Endothelial cell of umbilical vein (primary cell): ENCODE measurements at regions not wholly inside any gene's neighbourhood (a gene's known extent, or its start where the extent isn't known, plus 50 kb on each side); places are given as distances from the start of the nearest gene placed in this dataset.

Experiments used
- BruUV-seq: library from RNA; stranded (reverse); fragments of 400-500 nt; replicated peaks from 2 replicates; lab custom pipeline; 2021; lab: Mats Ljungman, UMichigan
- CTCF ChIA-PET: fragments of 300-600, 350-600 bp; sonication (Branson Sonifier 250); formaldehyde crosslinking; loops from one replicate; lab custom pipeline; 2021; ENCODE audit warnings: antibody characterized with exemption, inconsistent platforms; lab: Charles Lee
- POLR2A ChIA-PET: fragments of 300-600, 350-600 bp; sonication (Branson Sonifier 250); formaldehyde crosslinking; loops from one replicate; lab custom pipeline; 2021; ENCODE audit warnings: antibody characterized with exemption, inconsistent platforms; lab: Charles Lee
- DNase-seq: peaks from one replicate; pipeline ENCODE4 v3.0.0-alpha.2; 2011; ENCODE audit warnings: low read depth, low spot score
- FAIRE-seq: peaks from 2 replicates; lab custom pipeline; 2011; peaks lifted over from hg19 to GRCh38; lab: Jason Lieb, UNC
- H2AFZ ChIP-seq: 2 replicates; pipeline ENCODE4 v1.6.0; 2012; ENCODE audit warnings: low read depth, low read length, control low read depth, inconsistent platforms
- H3K27ac ChIP-seq: 2 replicates; pipeline ENCODE4 v1.5.1; 2011; ENCODE audit warnings: low read depth, mild to moderate bottlenecking, control low read depth, low read length, moderate library complexity; ENCODE audit not compliant: insufficient read depth
- H3K27me3 ChIP-seq, 2 experiments: 2 replicates each; pipeline versions ENCODE4 v1.6.0 to v1.6.1; 2011; ENCODE audit warnings: low read length in 2 of 2, mixed read lengths in 1 of 2; ENCODE audit not compliant: control insufficient read depth in 2 of 2, insufficient read depth in 2 of 2
- H3K36me3 ChIP-seq, 2 experiments: 2 replicates in 1 of 2; 3 replicates in 1 of 2; pipeline ENCODE4 v1.5.1; 2011; ENCODE audit warnings: low read length in 2 of 2, mild to moderate bottlenecking in 1 of 2, moderate library complexity in 1 of 2; ENCODE audit not compliant: control insufficient read depth in 2 of 2, insufficient read depth in 2 of 2; ENCODE audit errors: extremely low read depth in 1 of 2
- H3K4me1 ChIP-seq: 3 replicates; pipeline ENCODE4 v1.5.1; 2011; ENCODE audit warnings: mild to moderate bottlenecking, low read length; ENCODE audit not compliant: control insufficient read depth, insufficient read depth; ENCODE audit errors: extremely low read depth
- H3K4me2 ChIP-seq: 2 replicates; pipeline ENCODE4 v1.6.1; 2011; ENCODE audit warnings: low read length, control low read depth, mixed read lengths; ENCODE audit not compliant: insufficient read depth
- H3K4me3 ChIP-seq, 3 experiments: fragments of 200-600 bp in 1 of 3; sonication (generic), shearing (Covaris generic) in 1 of 3; replicated peaks in 1 of 3; 2 replicates each; pipeline ENCODE4 v1.5.1; 2011 to 2016; ENCODE audit warnings: control low read depth in 3 of 3, low read length in 3 of 3, mild to moderate bottlenecking in 2 of 3, inconsistent platforms in 1 of 3, low read depth in 1 of 3, moderate library complexity in 1 of 3; ENCODE audit not compliant: insufficient read depth in 1 of 3
- H3K79me2 ChIP-seq: 2 replicates; pipeline ENCODE4 v1.6.0; 2012; ENCODE audit warnings: low read length, inconsistent platforms; ENCODE audit not compliant: control insufficient read depth, insufficient read depth
- H3K9ac ChIP-seq: replicated peaks from 2 replicates; pipeline ENCODE3; 2011; ENCODE audit warnings: low read length, control low read depth; ENCODE audit not compliant: insufficient read depth; ENCODE audit errors: extremely low read depth
- H3K9me1 ChIP-seq: replicated peaks from 3 replicates; pipeline ENCODE4 v1.6.0; 2011; ENCODE audit warnings: mild to moderate bottlenecking, low read length; ENCODE audit not compliant: control insufficient read depth, insufficient read depth; ENCODE audit errors: extremely low read depth
- H3K9me3 ChIP-seq: replicated peaks from 2 replicates; pipeline ENCODE4 v1.5.1; 2012; ENCODE audit warnings: low read length, inconsistent platforms; ENCODE audit not compliant: control insufficient read depth, insufficient read depth
- H4K20me1 ChIP-seq: replicated peaks from 2 replicates; pipeline ENCODE3; 2011; ENCODE audit warnings: mild to moderate bottlenecking, low read length; ENCODE audit not compliant: control insufficient read depth, insufficient read depth; ENCODE audit errors: extremely low read depth
- EZH2 ChIP-seq: IDR thresholded peaks from 2 replicates; pipeline ENCODE4 v1.6.1; 2012; ENCODE audit warnings: borderline replicate concordance, low read depth, mild to moderate bottlenecking, moderate library complexity, low read length, inconsistent platforms; ENCODE audit not compliant: severe bottlenecking
- FOS ChIP-seq: IDR thresholded peaks from 2 replicates; pipeline ENCODE4 v1.6.1; 2011; ENCODE audit warnings: mild to moderate bottlenecking, low read length, moderate library complexity, borderline replicate concordance; ENCODE audit not compliant: insufficient read depth
- GATA2 ChIP-seq: IDR thresholded peaks from 2 replicates; pipeline ENCODE4 v1.7.0; 2011; ENCODE audit warnings: low read depth, mild to moderate bottlenecking, moderate library complexity, mixed read lengths, low read length; ENCODE audit not compliant: insufficient read length, insufficient read depth
- JUN ChIP-seq: IDR thresholded peaks from 2 replicates; pipeline ENCODE4 v1.6.1; 2011; ENCODE audit warnings: borderline replicate concordance, low read depth; ENCODE audit not compliant: insufficient read length, insufficient read depth
- MYC ChIP-seq: IDR thresholded peaks from one replicate; pipeline ENCODE4 v1.6.1; 2011; ENCODE audit warnings: mild to moderate bottlenecking, low read depth, low read length
- POLR2A ChIP-seq: IDR thresholded peaks from 2 replicates; pipeline ENCODE4 v1.6.1; 2012; ENCODE audit warnings: low read depth, mild to moderate bottlenecking, control low read depth, low read length
- POLR2AphosphoS5 ChIP-seq: IDR thresholded peaks from 2 replicates; pipeline ENCODE4 v1.6.1; 2012; ENCODE audit warnings: low read depth, mild to moderate bottlenecking, control low read depth, low read length, moderate library complexity; ENCODE audit not compliant: insufficient read depth
- dilution Hi-C: fragments of 300-500 bp; cut with MboI; formaldehyde crosslinking; loops from one replicate; pipeline ENCODE4 v1.15.0; 2019; ENCODE audit warnings: low sequenced_read_pairs; ENCODE audit not compliant: extremely low pct_ligation_motif_present
- intact Hi-C: fragments of 100-400 bp; cut with micrococcal nuclease; formaldehyde crosslinking; loops from one replicate; pipeline ENCODE4 v1.10.0; 2022
- TF ChIP-seq, protein P1 (sequence below), 2 donors: IDR thresholded peaks; 1 replicate in 1 of 2; 2 replicates in 1 of 2; pipeline ENCODE4 v1.5.1; 2011; ENCODE audit warnings: low read length in 2 of 2, mild to moderate bottlenecking in 2 of 2, moderate library complexity in 2 of 2, control low read depth in 1 of 2, inconsistent platforms in 1 of 2, low read depth in 1 of 2; ENCODE audit not compliant: insufficient read depth in 1 of 2; ENCODE audit errors: extremely low read depth in 1 of 2
- TF ChIP-seq, protein P2 (sequence below): IDR thresholded peaks from 2 replicates; pipeline ENCODE4 v1.6.1; 2011; ENCODE audit not compliant: insufficient read depth, insufficient read length

DNA sequence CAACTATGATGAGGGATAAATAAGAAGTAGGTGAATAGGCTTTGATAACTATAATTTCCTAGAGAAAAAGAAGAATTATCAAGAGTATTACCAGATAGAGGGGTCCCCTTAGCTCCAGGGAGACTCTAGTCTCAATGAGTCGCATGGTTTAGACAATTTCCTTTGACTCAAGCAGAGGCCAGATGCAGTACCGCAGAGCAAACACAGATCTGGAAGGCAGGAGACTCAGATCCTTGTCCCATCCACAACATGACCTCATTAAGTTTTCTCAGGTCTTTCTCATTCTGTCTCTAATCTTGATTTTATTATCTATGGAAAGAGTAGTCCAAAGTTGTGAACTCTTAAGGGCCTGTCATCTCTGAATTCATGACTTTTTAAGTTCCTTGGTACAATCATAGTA is 987.9 kb downstream of the NTRK3 start:
- DNase-seq (no peak), FAIRE-seq (no peak)
- no peak overlapping the region for H3K9ac ChIP-seq
- no peaks in the 10 kb centered on the region for H3K9me1 ChIP-seq
- H3K4me1 ChIP-seq: no peaks in the 10 kb centered on the region
- dilution Hi-C loops: no loop called here
- BruUV-seq: no TSS peak
- no peaks in the 10 kb centered on the region for H3K27me3 ChIP-seq
- ChIA-PET CTCF (no interaction called here), POLR2A (no interaction called here)
- H3K9me3 ChIP-seq: peaks cover 6% of the 10 kb centered on the region
- H3K36me3 ChIP-seq: no peaks in the 10 kb centered on the region
- no peak for TF ChIP-seq FOS
- no peak for TF ChIP-seq POLR2AphosphoS5
- TF ChIP-seq, protein P1, sequence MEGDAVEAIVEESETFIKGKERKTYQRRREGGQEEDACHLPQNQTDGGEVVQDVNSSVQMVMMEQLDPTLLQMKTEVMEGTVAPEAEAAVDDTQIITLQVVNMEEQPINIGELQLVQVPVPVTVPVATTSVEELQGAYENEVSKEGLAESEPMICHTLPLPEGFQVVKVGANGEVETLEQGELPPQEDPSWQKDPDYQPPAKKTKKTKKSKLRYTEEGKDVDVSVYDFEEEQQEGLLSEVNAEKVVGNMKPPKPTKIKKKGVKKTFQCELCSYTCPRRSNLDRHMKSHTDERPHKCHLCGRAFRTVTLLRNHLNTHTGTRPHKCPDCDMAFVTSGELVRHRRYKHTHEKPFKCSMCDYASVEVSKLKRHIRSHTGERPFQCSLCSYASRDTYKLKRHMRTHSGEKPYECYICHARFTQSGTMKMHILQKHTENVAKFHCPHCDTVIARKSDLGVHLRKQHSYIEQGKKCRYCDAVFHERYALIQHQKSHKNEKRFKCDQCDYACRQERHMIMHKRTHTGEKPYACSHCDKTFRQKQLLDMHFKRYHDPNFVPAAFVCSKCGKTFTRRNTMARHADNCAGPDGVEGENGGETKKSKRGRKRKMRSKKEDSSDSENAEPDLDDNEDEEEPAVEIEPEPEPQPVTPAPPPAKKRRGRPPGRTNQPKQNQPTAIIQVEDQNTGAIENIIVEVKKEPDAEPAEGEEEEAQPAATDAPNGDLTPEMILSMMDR (IDR thresholded peaks at IDR 0.05; ENCODE audit: extremely low read depth in 1 of 2, insufficient read depth in 1 of 2, low read depth in 1 of 2, low read length in 2 of 2): no peak
- TF ChIP-seq POLR2A: no peak
- TF ChIP-seq MYC: no peak
- TF ChIP-seq, protein P2, sequence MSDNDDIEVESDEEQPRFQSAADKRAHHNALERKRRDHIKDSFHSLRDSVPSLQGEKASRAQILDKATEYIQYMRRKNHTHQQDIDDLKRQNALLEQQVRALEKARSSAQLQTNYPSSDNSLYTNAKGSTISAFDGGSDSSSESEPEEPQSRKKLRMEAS: no peak
- TF ChIP-seq GATA2: no peak
- no peak for TF ChIP-seq JUN
- no peak for TF ChIP-seq EZH2
- no peak overlapping the region for H2AFZ ChIP-seq
- H4K20me1 ChIP-seq: no peaks in the 10 kb centered on the region
- no peaks in the 10 kb centered on the region for H3K79me2 ChIP-seq
- H3K4me3 ChIP-seq: no peak overlapping the region
- intact Hi-C loops: no loop called here
- no peak overlapping the region for H3K27ac ChIP-seq
- H3K4me2 ChIP-seq: no peak overlapping the region
